NCI-H146 treated with DMSO at 0.1 percent for 48 hours (cell line): ENCODE measurements at regions not wholly inside any gene's neighbourhood (a gene's known extent, or its start where the extent isn't known, plus 50 kb on each side); places are given as distances from the start of the nearest gene placed in this dataset.
A peak's percentile ranks its signal among the peaks of the same experiment; 100 is the strongest.

Experiments used
- DNase-seq: peaks from one replicate; lab custom pipeline; 2025; ENCODE audit not compliant: unreplicated experiment; lab: John Stamatoyannopoulos, UW

DNA sequence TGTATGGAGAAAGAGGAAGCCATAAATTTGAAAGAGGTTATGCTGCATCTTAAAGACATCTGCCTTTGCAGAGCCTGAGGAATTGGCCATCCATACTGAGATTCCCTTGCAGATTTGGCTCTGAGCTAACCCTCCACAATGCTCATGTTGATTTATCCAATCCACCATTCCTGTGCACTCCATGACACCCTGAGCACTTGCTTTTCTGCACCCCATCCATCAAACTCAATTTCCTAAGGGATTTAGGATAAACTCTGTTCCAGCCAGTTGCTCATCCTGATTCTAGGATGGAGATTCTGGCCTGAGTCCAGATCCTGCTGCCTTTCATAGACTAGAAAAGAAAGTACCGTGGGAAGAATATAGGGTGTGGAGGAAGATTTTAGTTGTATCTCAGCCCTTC is 379.2 kb upstream of the LARGE1 start:
- no peak for DNase-seq

DNA sequence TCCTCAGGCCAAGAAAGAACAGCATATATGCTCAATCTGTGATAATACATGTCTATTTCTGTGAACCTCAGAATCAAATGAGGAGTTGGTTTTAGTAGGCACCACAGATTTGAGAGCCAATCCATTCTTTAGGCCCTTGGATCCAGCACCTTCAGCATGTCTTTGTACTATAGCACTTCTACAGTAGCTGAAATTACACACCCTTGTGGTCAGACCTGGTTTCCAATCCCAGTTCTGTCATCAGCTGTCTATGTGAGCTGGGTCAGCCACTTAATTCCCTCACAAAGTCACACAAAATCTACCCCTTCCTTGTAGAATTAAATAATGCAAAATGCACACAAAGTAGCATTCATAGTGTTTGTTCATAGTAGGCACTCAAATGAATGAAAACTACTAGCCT is 381.3 kb upstream of the LARGE1 start:
- no peak for DNase-seq

DNA sequence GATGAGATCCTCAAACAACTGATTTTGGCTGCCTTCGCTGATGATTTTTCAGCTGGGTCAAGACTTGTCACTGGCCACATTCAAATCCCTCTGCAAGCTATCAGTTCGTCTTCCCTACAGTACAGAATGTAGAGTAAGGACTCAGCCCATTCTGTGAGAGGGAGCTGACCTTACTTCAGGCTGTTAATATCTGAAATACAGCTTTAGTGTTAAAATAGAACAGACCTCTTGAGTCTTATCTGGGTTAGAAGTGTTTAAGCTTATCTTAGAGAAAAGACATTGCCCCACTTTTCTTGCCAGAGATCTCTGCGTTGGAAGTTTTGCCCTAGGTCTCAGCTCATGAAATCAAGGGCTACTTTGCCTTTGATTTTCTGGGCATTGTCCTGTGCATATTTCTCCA is 383.4 kb upstream of the LARGE1 start:
- no peak for DNase-seq

DNA sequence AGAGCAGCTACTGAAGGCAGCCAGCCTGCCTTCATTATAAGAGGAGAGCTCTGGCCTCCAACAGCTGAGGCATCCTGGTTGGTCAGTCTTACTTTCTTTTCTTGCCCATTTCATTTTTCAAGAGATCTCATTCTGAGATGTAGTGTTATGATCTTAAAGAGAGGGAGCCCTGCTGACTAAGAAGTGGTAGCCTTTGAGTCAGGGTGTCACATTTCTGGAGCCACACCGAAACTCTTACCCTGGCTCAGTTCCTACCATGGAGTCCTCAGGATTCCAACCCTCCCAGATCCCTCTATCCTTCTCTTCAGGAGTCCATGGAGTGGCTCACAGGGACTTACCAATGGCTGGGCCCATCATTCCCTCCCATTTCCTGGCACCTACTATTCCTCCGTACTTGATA is 386.1 kb upstream of the LARGE1 start:
- no peak for DNase-seq

- no peak for DNase-seq
Observed at GRCh38 chr22:34308101-34308500, 387.8 kb upstream of the LARGE1 start.

DNA sequence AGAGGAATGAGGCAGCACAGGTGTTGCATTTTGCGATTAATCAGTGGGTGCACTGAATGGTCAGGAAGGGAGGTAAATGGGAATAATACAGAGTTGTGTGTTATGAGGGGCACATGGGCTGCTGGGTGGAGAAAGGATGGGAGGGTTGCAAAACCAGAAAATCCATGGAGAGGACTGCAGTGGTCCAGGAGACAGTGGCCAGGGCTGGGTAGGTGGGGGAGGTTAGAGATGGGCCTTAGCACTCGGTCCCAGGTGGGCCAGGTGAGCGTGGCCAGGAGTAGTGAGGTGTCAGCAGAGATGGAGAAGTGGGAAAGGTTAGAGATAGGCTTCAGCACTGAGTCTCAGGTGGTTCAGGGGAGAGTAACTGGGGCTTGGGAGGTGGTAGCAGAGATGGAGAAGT is 399.1 kb upstream of the LARGE1 start:
- DNase-seq: no peak

- no peak for DNase-seq
Observed at GRCh38 chr22:34324763-34325162, 404.5 kb upstream of the LARGE1 start.

- no peak for DNase-seq
Observed at GRCh38 chr22:34326901-34327300, 406.6 kb upstream of the LARGE1 start.

GRCh38 chr22:34330432-34330831 is 410.2 kb upstream of the LARGE1 start:
- no peak for DNase-seq

DNA sequence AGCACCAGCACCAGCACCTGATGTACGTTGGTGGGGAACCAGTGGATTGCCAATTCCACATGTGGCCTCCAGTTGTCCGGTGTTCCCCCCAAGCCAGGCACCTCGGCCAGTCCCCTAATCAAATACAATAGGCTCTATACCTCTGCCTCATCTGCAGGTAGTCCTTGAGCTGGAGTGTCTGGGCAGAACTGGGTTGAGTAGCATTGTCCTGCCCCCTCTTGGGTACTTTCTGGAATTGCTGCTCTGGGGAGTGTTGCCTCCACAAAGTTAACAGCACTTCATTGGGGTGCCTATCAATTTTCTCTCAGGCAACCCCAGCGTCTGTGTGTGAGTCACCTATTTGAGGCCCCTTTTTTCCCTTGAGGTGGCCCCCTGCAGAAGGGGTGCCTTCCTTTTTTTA is 413.0 kb upstream of the LARGE1 start:
- no peak for DNase-seq

DNA sequence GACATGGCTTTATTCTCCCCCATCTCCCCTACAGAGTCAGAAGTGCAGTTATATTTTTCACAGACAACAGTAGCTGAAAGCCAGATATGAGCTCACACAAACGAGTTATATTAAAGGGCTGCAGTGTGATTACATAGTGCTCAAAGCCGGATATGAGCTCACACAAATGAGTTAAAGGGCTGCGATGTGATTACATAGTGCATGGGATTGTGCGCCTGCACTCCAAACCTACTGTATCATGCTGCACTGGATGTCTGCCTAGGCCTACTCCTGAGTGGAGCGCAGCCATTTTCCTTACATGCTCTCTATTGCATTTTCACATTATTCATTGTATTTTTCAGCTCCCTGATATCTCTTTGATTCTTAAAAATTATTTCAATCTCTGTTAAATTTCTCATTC is 414.6 kb upstream of the LARGE1 start:
- DNase-seq: no peak

GRCh38 chr22:34344702-34345101 is 424.4 kb upstream of the LARGE1 start:
- no peak for DNase-seq

GRCh38 chr22:34354071-34354817 is 434.0 kb upstream of the LARGE1 start:
- no peak for DNase-seq

- no peak for DNase-seq
Observed at GRCh38 chr22:34356481-34356880, 436.2 kb upstream of the LARGE1 start.

DNA sequence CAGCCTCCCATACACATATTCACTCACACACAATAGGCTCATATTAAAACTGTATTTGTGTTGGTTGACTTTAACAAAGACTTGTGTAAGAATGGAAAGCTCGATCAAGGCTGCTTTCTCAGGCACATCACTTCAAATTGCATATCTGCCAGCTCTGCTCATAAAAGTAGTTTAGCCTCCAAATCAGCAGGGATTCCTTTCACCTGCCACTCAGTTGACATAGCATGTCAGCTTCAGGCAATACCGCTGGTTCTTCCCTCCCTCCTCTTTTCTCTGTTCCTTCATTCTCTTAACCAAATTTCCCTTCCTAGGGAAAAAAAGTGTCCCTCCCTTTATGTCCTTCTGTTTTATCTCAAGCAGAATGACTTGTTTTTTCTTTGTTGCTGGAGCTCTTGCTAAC is 450.4 kb upstream of the LARGE1 start:
- DNase-seq: no peak

- no peak for DNase-seq
Observed at GRCh38 chr22:34379825-34380224, 459.5 kb upstream of the LARGE1 start.

DNA sequence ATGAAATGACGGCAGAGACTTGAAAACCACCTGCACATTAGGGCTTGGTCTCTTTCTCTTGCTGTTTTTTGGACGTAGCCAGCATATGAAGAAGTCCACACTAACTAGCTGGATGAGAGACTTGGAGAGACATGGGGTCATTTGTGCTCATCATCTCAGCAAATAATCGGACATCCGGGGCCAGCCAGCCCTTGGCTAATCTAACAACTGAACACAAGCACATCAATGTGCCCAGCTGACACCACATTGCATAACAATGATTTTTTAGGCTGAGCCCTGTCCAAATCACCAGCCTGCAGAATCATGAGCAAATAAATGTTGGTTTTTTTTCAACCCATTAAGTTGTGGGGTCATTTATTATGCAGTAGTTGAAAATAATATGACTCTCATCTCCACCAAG is 460.3 kb upstream of the LARGE1 start:
- DNase-seq: no peak

GRCh38 chr22:34390400-34390799 is 470.1 kb upstream of the LARGE1 start:
- DNase-seq: no peak

DNA sequence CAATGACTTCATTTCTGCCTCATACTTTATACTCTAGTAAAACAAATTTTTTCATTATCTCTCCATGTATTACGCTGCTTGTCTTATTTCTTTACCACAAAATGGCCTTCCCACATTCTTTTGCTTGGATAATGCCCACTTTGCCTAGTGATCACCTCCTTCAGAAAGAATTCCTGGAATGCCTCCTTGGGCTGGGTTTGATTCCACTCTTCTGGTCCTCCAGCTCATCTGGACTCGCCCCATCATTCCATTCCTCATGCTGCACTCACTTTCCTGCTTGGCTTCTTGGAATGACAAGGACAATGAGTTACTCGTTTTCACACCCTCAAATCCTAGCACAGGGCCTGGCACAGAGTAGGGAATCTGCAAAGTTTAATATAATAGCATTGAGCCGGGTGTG is 475.1 kb upstream of the LARGE1 start:
- DNase-seq: no peak

DNA sequence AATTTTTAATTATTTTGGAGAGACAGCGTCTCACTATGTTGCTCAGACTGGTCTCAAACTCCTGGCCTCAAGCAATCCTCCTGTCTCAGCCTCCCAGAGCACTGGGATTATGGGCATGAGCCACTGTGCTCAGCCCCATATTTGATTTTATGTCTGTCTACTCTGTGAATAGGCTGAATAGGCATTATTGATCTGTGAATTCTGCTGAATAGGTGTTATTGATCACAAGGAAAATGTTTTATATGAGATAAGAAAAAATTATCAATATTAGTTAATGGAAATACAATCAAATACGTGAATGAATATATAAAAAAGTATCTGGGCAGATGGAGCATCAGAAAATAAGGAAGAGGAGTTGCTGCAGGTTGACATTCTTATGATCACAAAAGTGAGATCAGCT is 483.4 kb upstream of the LARGE1 start:
- DNase-seq: no peak

DNA sequence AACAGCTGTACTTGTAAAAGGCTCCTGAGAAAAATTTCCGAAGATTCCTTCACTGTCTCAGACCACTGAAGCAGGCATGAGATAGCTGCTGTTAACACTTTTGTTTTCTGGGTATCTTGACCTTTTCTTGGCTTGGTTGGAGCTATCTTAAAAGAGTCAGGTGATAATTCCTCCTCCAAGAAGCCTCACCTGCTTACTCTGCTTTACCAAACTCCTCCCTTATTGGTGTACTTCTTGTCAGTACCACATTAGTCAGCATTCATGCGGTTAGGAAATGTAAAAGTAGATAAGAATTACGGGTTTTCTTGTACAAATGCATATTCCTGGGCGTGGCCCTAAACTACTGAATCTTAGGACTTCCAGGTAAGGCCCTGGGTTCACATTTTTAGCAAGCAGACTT is 489.8 kb upstream of the LARGE1 start:
- DNase-seq: no peak

- DNase-seq: peak; percentile 9
Observed at GRCh38 chr22:34414467-34415440, 494.5 kb upstream of the LARGE1 start.
